H1 (cell line): ENCODE measurements at regions not wholly inside any gene's neighbourhood (a gene's known extent, or its start where the extent isn't known, plus 50 kb on each side); places are given as distances from the start of the nearest gene placed in this dataset.

Source experiments
- ASH2L ChIP-seq: fragments of 200-600, 300-600 bp; sonication (generic); IDR thresholded peaks from one replicate; pipeline ENCODE4 v1.7.1; 2017; ENCODE audit warnings: low read length
- BRCA1 ChIP-seq: IDR thresholded peaks from 2 replicates; pipeline ENCODE4 v1.6.1; 2012; ENCODE audit warnings: low read depth, low read length, improper control_type of control experiment
- EP300 ChIP-seq, 2 experiments: IDR thresholded peaks; 1 replicate in 1 of 2; 2 replicates in 1 of 2; pipeline ENCODE4 v1.6.1; 2011 to 2012; ENCODE audit warnings: low read depth in 2 of 2, low read length in 2 of 2, mild to moderate bottlenecking in 2 of 2, borderline replicate concordance in 1 of 2, inconsistent platforms in 1 of 2, moderate library complexity in 1 of 2
- GABPA ChIP-seq: IDR thresholded peaks from 2 replicates; pipeline ENCODE4 v1.6.1; 2011; ENCODE audit warnings: mild to moderate bottlenecking, low read length, moderate library complexity, borderline replicate concordance; ENCODE audit not compliant: insufficient read depth
- HDAC2 ChIP-seq, 2 experiments: fragments of 300-600 bp in 1 of 2; sonication (generic) in 1 of 2; IDR thresholded peaks; 2 replicates each; pipeline ENCODE4 v1.6.1; 2011 to 2012; ENCODE audit warnings: low read depth in 2 of 2, low read length in 2 of 2, mild to moderate bottlenecking in 2 of 2, moderate library complexity in 2 of 2, borderline replicate concordance in 1 of 2, inconsistent platforms in 1 of 2
- KDM4A ChIP-seq: IDR thresholded peaks from one replicate; pipeline ENCODE4 v1.7.1; 2012; ENCODE audit warnings: low read depth, mild to moderate bottlenecking, moderate library complexity, low read length, inconsistent platforms; ENCODE audit not compliant: severe bottlenecking
- KDM5A ChIP-seq: fragments of 200-600 bp; IDR thresholded peaks from 2 replicates; pipeline ENCODE4 v1.7.1; 2012; ENCODE audit warnings: mild to moderate bottlenecking, low read length, inconsistent platforms, mixed read lengths
- MAFK ChIP-seq: IDR thresholded peaks from 2 replicates; pipeline ENCODE4 v1.6.1; 2012; ENCODE audit warnings: low read depth, mild to moderate bottlenecking, improper control_type of control experiment, low read length
- POLR2A ChIP-seq, 2 experiments: IDR thresholded peaks; 1 replicate in 1 of 2; 2 replicates in 1 of 2; pipeline ENCODE4 v1.6.1; 2011; ENCODE audit warnings: low read depth in 2 of 2, low read length in 2 of 2, mild to moderate bottlenecking in 2 of 2; ENCODE audit errors: control extremely low read depth in 1 of 2
- SP2 ChIP-seq: IDR thresholded peaks from 2 replicates; pipeline ENCODE4 v1.6.1; 2012; ENCODE audit warnings: mild to moderate bottlenecking, low read length, inconsistent platforms
- TF ChIP-seq, protein P1 (sequence below): fragments of 300-600 bp; sonication (generic); IDR thresholded peaks from 2 replicates; pipeline ENCODE4 v1.7.1; 2012; ENCODE audit warnings: low read length, moderate library complexity, mild to moderate bottlenecking, inconsistent platforms; ENCODE audit not compliant: insufficient replicate concordance

DNA sequence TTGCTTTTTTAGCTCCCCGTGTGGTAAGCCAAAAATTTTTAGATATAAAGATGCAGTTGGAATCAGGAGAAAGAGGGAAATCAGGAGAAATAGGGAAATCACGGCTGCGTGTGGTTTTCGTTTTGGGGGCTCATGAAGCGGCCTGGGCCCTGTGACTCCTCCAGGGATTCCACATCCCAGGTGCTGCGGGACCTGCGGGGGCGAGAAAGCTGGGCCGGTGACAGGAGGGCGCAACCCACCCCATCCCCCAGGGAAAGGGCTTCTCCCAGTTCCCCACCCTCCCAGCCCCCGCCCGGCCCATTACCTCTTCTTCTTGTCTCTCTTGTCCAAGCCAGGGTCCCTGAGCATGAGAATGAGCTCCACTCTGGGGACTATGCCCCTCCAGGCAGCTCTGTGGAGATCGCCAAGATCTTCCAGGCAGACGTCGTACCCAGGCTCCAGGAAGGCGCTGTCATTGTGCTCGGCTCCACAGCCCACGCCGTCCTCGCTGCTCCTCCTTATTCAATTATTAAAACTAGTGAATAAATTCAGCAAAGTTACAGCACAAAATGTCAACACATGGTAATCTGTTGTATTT, 111.0 kb downstream of the MRPL57 start (continued):
- TF ChIP-seq, protein P1, sequence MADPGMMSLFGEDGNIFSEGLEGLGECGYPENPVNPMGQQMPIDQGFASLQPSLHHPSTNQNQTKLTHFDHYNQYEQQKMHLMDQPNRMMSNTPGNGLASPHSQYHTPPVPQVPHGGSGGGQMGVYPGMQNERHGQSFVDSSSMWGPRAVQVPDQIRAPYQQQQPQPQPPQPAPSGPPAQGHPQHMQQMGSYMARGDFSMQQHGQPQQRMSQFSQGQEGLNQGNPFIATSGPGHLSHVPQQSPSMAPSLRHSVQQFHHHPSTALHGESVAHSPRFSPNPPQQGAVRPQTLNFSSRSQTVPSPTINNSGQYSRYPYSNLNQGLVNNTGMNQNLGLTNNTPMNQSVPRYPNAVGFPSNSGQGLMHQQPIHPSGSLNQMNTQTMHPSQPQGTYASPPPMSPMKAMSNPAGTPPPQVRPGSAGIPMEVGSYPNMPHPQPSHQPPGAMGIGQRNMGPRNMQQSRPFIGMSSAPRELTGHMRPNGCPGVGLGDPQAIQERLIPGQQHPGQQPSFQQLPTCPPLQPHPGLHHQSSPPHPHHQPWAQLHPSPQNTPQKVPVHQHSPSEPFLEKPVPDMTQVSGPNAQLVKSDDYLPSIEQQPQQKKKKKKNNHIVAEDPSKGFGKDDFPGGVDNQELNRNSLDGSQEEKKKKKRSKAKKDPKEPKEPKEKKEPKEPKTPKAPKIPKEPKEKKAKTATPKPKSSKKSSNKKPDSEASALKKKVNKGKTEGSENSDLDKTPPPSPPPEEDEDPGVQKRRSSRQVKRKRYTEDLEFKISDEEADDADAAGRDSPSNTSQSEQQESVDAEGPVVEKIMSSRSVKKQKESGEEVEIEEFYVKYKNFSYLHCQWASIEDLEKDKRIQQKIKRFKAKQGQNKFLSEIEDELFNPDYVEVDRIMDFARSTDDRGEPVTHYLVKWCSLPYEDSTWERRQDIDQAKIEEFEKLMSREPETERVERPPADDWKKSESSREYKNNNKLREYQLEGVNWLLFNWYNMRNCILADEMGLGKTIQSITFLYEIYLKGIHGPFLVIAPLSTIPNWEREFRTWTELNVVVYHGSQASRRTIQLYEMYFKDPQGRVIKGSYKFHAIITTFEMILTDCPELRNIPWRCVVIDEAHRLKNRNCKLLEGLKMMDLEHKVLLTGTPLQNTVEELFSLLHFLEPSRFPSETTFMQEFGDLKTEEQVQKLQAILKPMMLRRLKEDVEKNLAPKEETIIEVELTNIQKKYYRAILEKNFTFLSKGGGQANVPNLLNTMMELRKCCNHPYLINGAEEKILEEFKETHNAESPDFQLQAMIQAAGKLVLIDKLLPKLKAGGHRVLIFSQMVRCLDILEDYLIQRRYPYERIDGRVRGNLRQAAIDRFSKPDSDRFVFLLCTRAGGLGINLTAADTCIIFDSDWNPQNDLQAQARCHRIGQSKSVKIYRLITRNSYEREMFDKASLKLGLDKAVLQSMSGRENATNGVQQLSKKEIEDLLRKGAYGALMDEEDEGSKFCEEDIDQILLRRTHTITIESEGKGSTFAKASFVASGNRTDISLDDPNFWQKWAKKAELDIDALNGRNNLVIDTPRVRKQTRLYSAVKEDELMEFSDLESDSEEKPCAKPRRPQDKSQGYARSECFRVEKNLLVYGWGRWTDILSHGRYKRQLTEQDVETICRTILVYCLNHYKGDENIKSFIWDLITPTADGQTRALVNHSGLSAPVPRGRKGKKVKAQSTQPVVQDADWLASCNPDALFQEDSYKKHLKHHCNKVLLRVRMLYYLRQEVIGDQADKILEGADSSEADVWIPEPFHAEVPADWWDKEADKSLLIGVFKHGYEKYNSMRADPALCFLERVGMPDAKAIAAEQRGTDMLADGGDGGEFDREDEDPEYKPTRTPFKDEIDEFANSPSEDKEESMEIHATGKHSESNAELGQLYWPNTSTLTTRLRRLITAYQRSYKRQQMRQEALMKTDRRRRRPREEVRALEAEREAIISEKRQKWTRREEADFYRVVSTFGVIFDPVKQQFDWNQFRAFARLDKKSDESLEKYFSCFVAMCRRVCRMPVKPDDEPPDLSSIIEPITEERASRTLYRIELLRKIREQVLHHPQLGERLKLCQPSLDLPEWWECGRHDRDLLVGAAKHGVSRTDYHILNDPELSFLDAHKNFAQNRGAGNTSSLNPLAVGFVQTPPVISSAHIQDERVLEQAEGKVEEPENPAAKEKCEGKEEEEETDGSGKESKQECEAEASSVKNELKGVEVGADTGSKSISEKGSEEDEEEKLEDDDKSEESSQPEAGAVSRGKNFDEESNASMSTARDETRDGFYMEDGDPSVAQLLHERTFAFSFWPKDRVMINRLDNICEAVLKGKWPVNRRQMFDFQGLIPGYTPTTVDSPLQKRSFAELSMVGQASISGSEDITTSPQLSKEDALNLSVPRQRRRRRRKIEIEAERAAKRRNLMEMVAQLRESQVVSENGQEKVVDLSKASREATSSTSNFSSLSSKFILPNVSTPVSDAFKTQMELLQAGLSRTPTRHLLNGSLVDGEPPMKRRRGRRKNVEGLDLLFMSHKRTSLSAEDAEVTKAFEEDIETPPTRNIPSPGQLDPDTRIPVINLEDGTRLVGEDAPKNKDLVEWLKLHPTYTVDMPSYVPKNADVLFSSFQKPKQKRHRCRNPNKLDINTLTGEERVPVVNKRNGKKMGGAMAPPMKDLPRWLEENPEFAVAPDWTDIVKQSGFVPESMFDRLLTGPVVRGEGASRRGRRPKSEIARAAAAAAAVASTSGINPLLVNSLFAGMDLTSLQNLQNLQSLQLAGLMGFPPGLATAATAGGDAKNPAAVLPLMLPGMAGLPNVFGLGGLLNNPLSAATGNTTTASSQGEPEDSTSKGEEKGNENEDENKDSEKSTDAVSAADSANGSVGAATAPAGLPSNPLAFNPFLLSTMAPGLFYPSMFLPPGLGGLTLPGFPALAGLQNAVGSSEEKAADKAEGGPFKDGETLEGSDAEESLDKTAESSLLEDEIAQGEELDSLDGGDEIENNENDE = no peak
- TF ChIP-seq KDM5A = no peak
- TF ChIP-seq POLR2A (IDR thresholded peaks at IDR 0.05; ENCODE audit: control extremely low read depth in 1 of 2, low read depth in 2 of 2, low read length in 2 of 2) = no peak
- TF ChIP-seq SP2 = no peak
- no peak for TF ChIP-seq KDM4A
- TF ChIP-seq ASH2L = no peak
- no peak for TF ChIP-seq GABPA
- TF ChIP-seq BRCA1 = no peak
- no peak for TF ChIP-seq EP300 (IDR thresholded peaks at IDR 0.05; ENCODE audit: borderline replicate concordance in 1 of 2, low read depth in 2 of 2, low read length in 2 of 2)
- no peak for TF ChIP-seq HDAC2 (IDR thresholded peaks at IDR 0.05; ENCODE audit: borderline replicate concordance in 1 of 2, low read depth in 2 of 2, low read length in 2 of 2)
- no peak for TF ChIP-seq MAFK
- TF ChIP-seq, all 59 proteins: peak for 0
